ENCODE measurements at regions not wholly inside any gene's neighbourhood (a gene's known extent, or its start where the extent isn't known, plus 50 kb on each side); places are given as distances from the start of the nearest gene placed in this dataset.
"Not testable (repeated sequence)": the region's sequence is repeated elsewhere in the genome, so short reads cannot be mapped to it uniquely, and the experiment has no call there.

- DNase-seq: no peak
These were observed 96.0 kb upstream of the VGLL4 start for GRCh38 chr3:11739706-11740105.

- DNase-seq: no peak
These were observed 95.4 kb upstream of the VGLL4 start for GRCh38 chr3:11739123-11739522.

- DNase-seq: no peak
These were observed 94.0 kb upstream of the VGLL4 start for GRCh38 chr3:11737742-11738141.

GRCh38 chr3:11736136-11736833 is 92.6 kb upstream of the VGLL4 start:
- no peak for DNase-seq

- no peak for DNase-seq
These were observed 91.9 kb upstream of the VGLL4 start for GRCh38 chr3:11735638-11736037.

GRCh38 chr3:11735111-11735510 is 91.4 kb upstream of the VGLL4 start:
- DNase-seq: not testable (repeated sequence)

GRCh38 chr3:11733914-11734313 is 90.2 kb upstream of the VGLL4 start:
- no peak for DNase-seq

- DNase-seq: no peak
These were observed 83.5 kb upstream of the VGLL4 start for GRCh38 chr3:11727207-11727606.

GRCh38 chr3:11726146-11726545 is 82.4 kb upstream of the VGLL4 start:
- DNase-seq: no peak

- not testable (repeated sequence) for DNase-seq
These were observed 81.6 kb upstream of the VGLL4 start for GRCh38 chr3:11725340-11725641.

GRCh38 chr3:11724615-11725339 is 81.1 kb upstream of the VGLL4 start:
- DNase-seq: no peak

GRCh38 chr3:11721479-11721878 is 77.8 kb upstream of the VGLL4 start:
- no peak for DNase-seq

GRCh38 chr3:11720917-11721411 is 77.2 kb upstream of the VGLL4 start:
- no peak for DNase-seq

GRCh38 chr3:11720304-11720898 is 76.7 kb upstream of the VGLL4 start:
- no peak for DNase-seq

GRCh38 chr3:11719406-11720303 is 75.9 kb upstream of the VGLL4 start:
- DNase-seq: peak; percentile 18

GRCh38 chr3:11718637-11719405 is 75.1 kb upstream of the VGLL4 start:
- no peak for DNase-seq

- no peak for DNase-seq
These were observed 74.3 kb upstream of the VGLL4 start for GRCh38 chr3:11717768-11718636.

- no peak for DNase-seq
These were observed 73.6 kb upstream of the VGLL4 start for GRCh38 chr3:11717301-11717700.

- no peak for DNase-seq
These were observed 73.0 kb upstream of the VGLL4 start for GRCh38 chr3:11716573-11717290.

- DNase-seq: no peak
These were observed 69.5 kb upstream of the VGLL4 start for GRCh38 chr3:11713171-11713570.

GRCh38 chr3:11712646-11713045 is 68.9 kb upstream of the VGLL4 start:
- no peak for DNase-seq
